HCT116 (cell line): ENCODE measurements at regions not wholly inside any gene's neighbourhood (a gene's known extent, or its start where the extent isn't known, plus 50 kb on each side); places are given as distances from the start of the nearest gene placed in this dataset.

Source experiments
- ATAC-seq: fragments of 200-7000 bp; cut with Tn5 transposase; 2 replicates; pipeline ENCODE4 v1.9.1; 2020; ENCODE audit warnings: mild to moderate bottlenecking, moderate library complexity
- BruUV-seq: library from RNA; stranded (reverse); fragments of 400-500 nt; replicated peaks from 2 replicates; lab custom pipeline; 2021; lab: Mats Ljungman, UMichigan
- CTCF ChIA-PET: fragments of 300-600 bp; sonication (Branson Sonifier 250); formaldehyde crosslinking; loops from one replicate; lab custom pipeline; 2021; ENCODE audit warnings: antibody characterized with exemption; lab: Charles Lee
- POLR2A ChIA-PET: fragments of 300-600, 350-600 bp; sonication (Branson Sonifier 250); formaldehyde crosslinking; loops from one replicate; lab custom pipeline; 2021; ENCODE audit warnings: antibody characterized with exemption; lab: Charles Lee
- RAD21 ChIA-PET, 2 experiments: fragments of 300-600 bp; sonication (Branson Sonifier 250); formaldehyde crosslinking; loops; one replicate each; lab custom pipeline; 2023; ENCODE audit warnings: low total read pairs in 2 of 2; ENCODE audit not compliant: uncharacterized antibody in 2 of 2, unreplicated experiment in 2 of 2, low non-redundant PET in 1 of 2; lab: Charles Lee
- DNase-seq: peaks from one replicate; pipeline ENCODE4 v3.0.0-alpha.2; 2010; ENCODE audit warnings: low read depth, low spot score
- H2AFZ ChIP-seq: fragments of 200-600 bp; shearing (Covaris generic), sonication (generic); 2 replicates; pipeline ENCODE4 v1.6.1; 2017; ENCODE audit warnings: low read depth, mixed run types, mixed read lengths, antibody characterized with exemption, low read length; ENCODE audit not compliant: poor library complexity, severe bottlenecking
- H3K27ac ChIP-seq: 2 replicates; pipeline ENCODE4 v1.5.1; 2012; ENCODE audit warnings: low read depth, low read length
- H3K27me3 ChIP-seq: fragments of 200-600 bp; sonication (generic); 2 replicates; pipeline ENCODE4 v1.6.1; 2016; ENCODE audit warnings: mixed run types, low read length, mixed read lengths; ENCODE audit not compliant: insufficient read depth
- H3K36me3 ChIP-seq, 2 experiments: fragments of 200-500 bp in 1 of 2; fragments of 200-600 bp in 1 of 2; sonication (Bioruptor generic) in 1 of 2; sonication (generic) in 1 of 2; 2 replicates each; pipeline versions ENCODE4 v1.5.1 to v1.6.1; 2014 to 2016; ENCODE audit warnings: low read length in 2 of 2, inconsistent platforms in 1 of 2, mixed read lengths in 1 of 2, mixed run types in 1 of 2; ENCODE audit not compliant: insufficient read depth in 2 of 2, control insufficient read depth in 1 of 2
- H3K4me1 ChIP-seq, 2 experiments: fragments of 200-600 bp in 1 of 2; sonication (generic) in 1 of 2; 2 replicates each; pipeline versions ENCODE4 v1.5.1 to v1.6.1; 2012 to 2017; ENCODE audit warnings: low read length in 2 of 2, inconsistent platforms in 1 of 2, mild to moderate bottlenecking in 1 of 2, mixed read lengths in 1 of 2, mixed run types in 1 of 2, moderate library complexity in 1 of 2; ENCODE audit not compliant: insufficient read depth in 2 of 2, control insufficient read depth in 1 of 2
- H3K4me2 ChIP-seq: fragments of 200-600 bp; sonication (generic); 2 replicates; pipeline ENCODE4 v1.6.1; 2017; ENCODE audit warnings: mixed run types, low read length, mixed read lengths
- H3K4me3 ChIP-seq, 2 experiments: fragments of 200-600 bp in 1 of 2; sonication (generic) in 1 of 2; replicated peaks in 1 of 2; 2 replicates each; pipeline ENCODE4 v1.5.1; 2011 to 2016; ENCODE audit warnings: low read length in 2 of 2, control low read depth in 1 of 2, low read depth in 1 of 2, mild to moderate bottlenecking in 1 of 2, mixed read lengths in 1 of 2, mixed run types in 1 of 2
- H3K79me2 ChIP-seq: fragments of 200-600 bp; sonication (generic); 2 replicates; pipeline ENCODE4 v1.6.1; 2017; ENCODE audit warnings: mild to moderate bottlenecking, mixed run types, low read length, moderate library complexity, mixed read lengths; ENCODE audit not compliant: insufficient read depth
- H3K9ac ChIP-seq: fragments of 200-600 bp; sonication (generic); 2 replicates; pipeline ENCODE4 v1.6.1; 2016; ENCODE audit warnings: low read length, mixed read lengths
- H3K9me2 ChIP-seq: fragments of 200-600 bp; sonication (generic), shearing (Covaris generic); 2 replicates; pipeline ENCODE4 v1.6.1; 2017; ENCODE audit warnings: mixed run types, mild to moderate bottlenecking, moderate library complexity; ENCODE audit not compliant: insufficient read depth
- H3K9me3 ChIP-seq, 2 experiments: fragments of 200-500 bp in 1 of 2; fragments of 200-600 bp in 1 of 2; sonication (Bioruptor generic) in 1 of 2; sonication (generic) in 1 of 2; 2 replicates each; pipeline ENCODE4 v1.6.1; 2014 to 2017; ENCODE audit warnings: low read length in 2 of 2, mixed read lengths in 2 of 2, inconsistent platforms in 1 of 2, low read depth in 1 of 2, mild to moderate bottlenecking in 1 of 2, mixed run types in 1 of 2, moderate library complexity in 1 of 2; ENCODE audit not compliant: control insufficient read depth in 1 of 2, insufficient read depth in 1 of 2
- H4K20me1 ChIP-seq: fragments of 200-600 bp; sonication (generic), shearing (Covaris generic); 2 replicates; pipeline ENCODE4 v1.6.1; 2017; ENCODE audit warnings: mixed run types, mild to moderate bottlenecking, moderate library complexity; ENCODE audit not compliant: insufficient read depth
- CBX3 ChIP-seq: IDR thresholded peaks from 2 replicates; pipeline ENCODE4 v1.6.1; 2012; ENCODE audit warnings: low read depth
- CEBPB ChIP-seq: IDR thresholded peaks from 2 replicates; pipeline ENCODE4 v1.6.1; 2012; ENCODE audit warnings: low read depth
- ELF1 ChIP-seq: IDR thresholded peaks from 2 replicates; pipeline ENCODE4 v1.6.1; 2012; ENCODE audit warnings: low read depth, borderline replicate concordance
- EZH2 ChIP-seq: fragments of 200-600 bp; sonication (generic); IDR thresholded peaks from 2 replicates; pipeline ENCODE4 v1.6.1; 2017; ENCODE audit warnings: antibody characterized with exemption, mixed run types
- FOSL1 ChIP-seq: IDR thresholded peaks from 2 replicates; pipeline ENCODE4 v1.6.1; 2012; ENCODE audit warnings: low read depth
- POLR2A ChIP-seq: IDR thresholded peaks from 2 replicates; pipeline ENCODE4 v1.7.0; 2011; ENCODE audit warnings: borderline replicate concordance; ENCODE audit not compliant: insufficient read depth, insufficient read length; ENCODE audit errors: extremely low read depth
- POLR2AphosphoS5 ChIP-seq: IDR thresholded peaks from 2 replicates; pipeline ENCODE4 v1.6.1; 2011; ENCODE audit warnings: mild to moderate bottlenecking, low read depth, low read length, moderate library complexity
- SIN3A ChIP-seq: IDR thresholded peaks from 2 replicates; pipeline ENCODE4 v1.6.1; 2012; ENCODE audit warnings: low read depth
- TCF7L2 ChIP-seq: IDR thresholded peaks from 2 replicates; pipeline ENCODE4 v1.7.0; 2011; ENCODE audit warnings: borderline replicate concordance, inconsistent platforms; ENCODE audit not compliant: insufficient read depth, insufficient read length; ENCODE audit errors: extremely low read depth
- YY1 ChIP-seq: IDR thresholded peaks from 2 replicates; pipeline ENCODE4 v1.6.1; 2011; ENCODE audit warnings: low read length, low read depth, moderate library complexity, mild to moderate bottlenecking; ENCODE audit not compliant: insufficient replicate concordance; ENCODE audit errors: extremely low read depth
- ZNF274 ChIP-seq: fragments of 200-500 bp; sonication (Bioruptor generic); IDR thresholded peaks from 2 replicates; pipeline ENCODE4 v1.6.1; 2014; ENCODE audit warnings: mild to moderate bottlenecking, low read depth, low read length, inconsistent platforms
- intact Hi-C: fragments of 100-400 bp; cut with micrococcal nuclease; formaldehyde crosslinking; loops from 2 replicates; pipeline ENCODE4 v1.10.0; 2022
- TF ChIP-seq, protein P1 (sequence below): IDR thresholded peaks from 2 replicates; pipeline ENCODE4 v1.6.1; 2012; ENCODE audit warnings: low read depth
- TF ChIP-seq, protein P2 (sequence below): IDR thresholded peaks from 2 replicates; pipeline ENCODE4 v1.6.1; 2011; ENCODE audit warnings: mild to moderate bottlenecking, low read length, moderate library complexity; ENCODE audit not compliant: insufficient replicate concordance; ENCODE audit errors: extremely low read depth
- TF ChIP-seq, protein P3 (sequence below): IDR thresholded peaks from 2 replicates; pipeline ENCODE4 v1.6.1; 2012

DNA sequence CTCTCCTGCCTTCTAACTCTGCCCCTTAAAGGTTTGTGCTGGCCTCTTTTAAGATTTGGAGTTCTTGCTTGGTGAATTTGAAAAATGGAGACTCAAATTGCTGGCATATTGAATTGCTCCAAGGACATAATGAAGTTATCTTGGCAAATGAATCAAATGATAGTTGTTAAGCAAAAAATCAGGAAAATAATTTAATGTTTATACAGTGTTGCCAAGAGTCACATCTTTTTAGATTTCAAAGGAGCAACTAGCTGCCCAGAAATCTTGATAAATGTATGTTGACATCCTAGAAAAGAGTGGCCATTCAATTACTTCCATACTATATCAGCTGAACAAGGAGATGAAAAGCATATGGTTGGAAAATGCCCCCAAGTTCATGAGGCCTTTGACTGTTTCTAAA, 610.0 kb upstream of the LCORL start:
- no peak for ATAC-seq
- no peak overlapping the region for H3K4me2 ChIP-seq
- H3K27ac ChIP-seq: no peak overlapping the region
- intact Hi-C loops: no loop called here
- TF ChIP-seq CEBPB (no peak), FOSL1 (no peak), YY1 (no peak), SIN3A (no peak), ZNF274 (no peak), CBX3 (no peak), EZH2 (no peak), TCF7L2 (no peak), ELF1 (no peak), POLR2AphosphoS5 (no peak), POLR2A (no peak)
- TF ChIP-seq, protein P1, sequence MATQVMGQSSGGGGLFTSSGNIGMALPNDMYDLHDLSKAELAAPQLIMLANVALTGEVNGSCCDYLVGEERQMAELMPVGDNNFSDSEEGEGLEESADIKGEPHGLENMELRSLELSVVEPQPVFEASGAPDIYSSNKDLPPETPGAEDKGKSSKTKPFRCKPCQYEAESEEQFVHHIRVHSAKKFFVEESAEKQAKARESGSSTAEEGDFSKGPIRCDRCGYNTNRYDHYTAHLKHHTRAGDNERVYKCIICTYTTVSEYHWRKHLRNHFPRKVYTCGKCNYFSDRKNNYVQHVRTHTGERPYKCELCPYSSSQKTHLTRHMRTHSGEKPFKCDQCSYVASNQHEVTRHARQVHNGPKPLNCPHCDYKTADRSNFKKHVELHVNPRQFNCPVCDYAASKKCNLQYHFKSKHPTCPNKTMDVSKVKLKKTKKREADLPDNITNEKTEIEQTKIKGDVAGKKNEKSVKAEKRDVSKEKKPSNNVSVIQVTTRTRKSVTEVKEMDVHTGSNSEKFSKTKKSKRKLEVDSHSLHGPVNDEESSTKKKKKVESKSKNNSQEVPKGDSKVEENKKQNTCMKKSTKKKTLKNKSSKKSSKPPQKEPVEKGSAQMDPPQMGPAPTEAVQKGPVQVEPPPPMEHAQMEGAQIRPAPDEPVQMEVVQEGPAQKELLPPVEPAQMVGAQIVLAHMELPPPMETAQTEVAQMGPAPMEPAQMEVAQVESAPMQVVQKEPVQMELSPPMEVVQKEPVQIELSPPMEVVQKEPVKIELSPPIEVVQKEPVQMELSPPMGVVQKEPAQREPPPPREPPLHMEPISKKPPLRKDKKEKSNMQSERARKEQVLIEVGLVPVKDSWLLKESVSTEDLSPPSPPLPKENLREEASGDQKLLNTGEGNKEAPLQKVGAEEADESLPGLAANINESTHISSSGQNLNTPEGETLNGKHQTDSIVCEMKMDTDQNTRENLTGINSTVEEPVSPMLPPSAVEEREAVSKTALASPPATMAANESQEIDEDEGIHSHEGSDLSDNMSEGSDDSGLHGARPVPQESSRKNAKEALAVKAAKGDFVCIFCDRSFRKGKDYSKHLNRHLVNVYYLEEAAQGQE: no peak
- TF ChIP-seq, protein P2, sequence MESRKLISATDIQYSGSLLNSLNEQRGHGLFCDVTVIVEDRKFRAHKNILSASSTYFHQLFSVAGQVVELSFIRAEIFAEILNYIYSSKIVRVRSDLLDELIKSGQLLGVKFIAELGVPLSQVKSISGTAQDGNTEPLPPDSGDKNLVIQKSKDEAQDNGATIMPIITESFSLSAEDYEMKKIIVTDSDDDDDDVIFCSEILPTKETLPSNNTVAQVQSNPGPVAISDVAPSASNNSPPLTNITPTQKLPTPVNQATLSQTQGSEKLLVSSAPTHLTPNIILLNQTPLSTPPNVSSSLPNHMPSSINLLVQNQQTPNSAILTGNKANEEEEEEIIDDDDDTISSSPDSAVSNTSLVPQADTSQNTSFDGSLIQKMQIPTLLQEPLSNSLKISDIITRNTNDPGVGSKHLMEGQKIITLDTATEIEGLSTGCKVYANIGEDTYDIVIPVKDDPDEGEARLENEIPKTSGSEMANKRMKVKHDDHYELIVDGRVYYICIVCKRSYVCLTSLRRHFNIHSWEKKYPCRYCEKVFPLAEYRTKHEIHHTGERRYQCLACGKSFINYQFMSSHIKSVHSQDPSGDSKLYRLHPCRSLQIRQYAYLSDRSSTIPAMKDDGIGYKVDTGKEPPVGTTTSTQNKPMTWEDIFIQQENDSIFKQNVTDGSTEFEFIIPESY: no peak
- TF ChIP-seq, protein P3, sequence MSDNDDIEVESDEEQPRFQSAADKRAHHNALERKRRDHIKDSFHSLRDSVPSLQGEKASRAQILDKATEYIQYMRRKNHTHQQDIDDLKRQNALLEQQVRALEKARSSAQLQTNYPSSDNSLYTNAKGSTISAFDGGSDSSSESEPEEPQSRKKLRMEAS: no peak
- TF ChIP-seq, all 23 proteins: peak for 0
- DNase-seq: no peak
- ChIA-PET RAD21 (no interaction called here), POLR2A (no interaction called here), CTCF (no interaction called here)
- H3K4me1 ChIP-seq: no peaks in the 10 kb centered on the region
- no peak overlapping the region for H3K9ac ChIP-seq
- H3K27me3 ChIP-seq: peaks cover 2% of the 10 kb centered on the region; the same call in 1 of the 2 replicates
- no peak overlapping the region for H3K4me3 ChIP-seq
- no peaks in the 10 kb centered on the region for H3K36me3 ChIP-seq
- no peaks in the 10 kb centered on the region for H3K9me2 ChIP-seq
- BruUV-seq: no TSS peak
- H3K79me2 ChIP-seq: no peaks in the 10 kb centered on the region
- H2AFZ ChIP-seq: no peak overlapping the region
- H4K20me1 ChIP-seq: no peaks in the 10 kb centered on the region
- H3K9me3 ChIP-seq: no peaks in the 10 kb centered on the region
